Left renal cortex interstitium (tissue), 4 donors: ENCODE measurements at regions not wholly inside any gene's neighbourhood (a gene's known extent, or its start where the extent isn't known, plus 50 kb on each side); places are given as distances from the start of the nearest gene placed in this dataset.

Experiments
- DNase-seq, 4 donors: peaks; one replicate each; pipeline ENCODE4 v3.0.0-alpha.2; 2013; ENCODE audit warnings: low read depth in 4 of 4, low spot score in 2 of 4, missing footprints in 1 of 4

DNA sequence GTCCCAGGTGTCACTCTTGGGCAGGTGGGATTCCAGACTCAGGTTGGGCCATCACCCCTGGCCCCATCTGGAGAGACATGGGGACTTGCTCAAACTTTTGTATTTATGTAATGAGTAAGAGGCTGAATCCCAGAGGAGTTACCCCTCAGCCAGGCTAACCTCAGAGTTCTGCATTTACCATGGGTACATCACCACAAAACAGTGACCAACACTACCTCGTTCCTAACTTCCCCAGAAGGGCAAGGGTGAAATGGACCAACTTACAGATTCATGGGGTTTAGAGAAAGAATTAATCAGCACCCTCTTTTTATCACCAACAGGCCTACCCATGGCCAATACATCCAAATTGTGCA lies 259.9 kb upstream of the MARCKS start:
- DNase-seq: no peak

DNA sequence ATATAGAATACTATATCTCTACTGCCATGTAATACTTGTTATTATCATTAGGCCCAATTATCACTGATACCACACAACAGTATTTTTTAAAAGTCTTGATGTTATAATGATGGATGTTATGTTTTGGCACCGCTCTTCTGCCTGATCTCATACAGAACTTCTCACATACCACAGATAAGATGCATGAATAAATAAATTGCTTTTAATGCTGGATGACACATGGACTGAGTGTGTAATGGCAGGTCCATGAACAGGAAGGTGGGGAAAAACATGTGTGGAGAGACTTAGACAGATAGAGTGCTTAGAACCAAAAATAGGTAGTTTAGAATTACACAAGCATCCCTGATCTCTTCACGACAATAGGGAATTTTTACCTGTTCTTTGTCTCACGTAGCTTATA lies 258.4 kb upstream of the MARCKS start:
- no peak for DNase-seq

DNA sequence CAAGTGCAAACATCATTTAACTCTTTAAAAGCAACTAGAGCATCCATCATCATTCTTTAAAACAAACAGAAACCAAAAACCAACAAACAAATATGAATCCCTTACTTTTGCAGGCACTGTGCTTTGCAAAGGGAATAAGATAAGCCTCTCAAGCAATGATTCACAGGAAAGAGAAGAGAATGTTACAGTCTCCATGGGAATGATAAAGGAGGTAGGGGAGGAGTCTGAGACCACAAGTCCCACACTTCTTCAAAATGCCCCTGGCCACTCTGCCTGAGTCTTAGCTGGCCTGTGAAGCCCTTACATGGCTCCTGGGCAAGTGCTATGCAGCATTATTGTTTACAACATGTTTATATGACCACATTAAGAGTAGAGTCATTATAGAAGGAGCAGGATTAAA lies 257.7 kb upstream of the MARCKS start:
- DNase-seq: no peak

DNA sequence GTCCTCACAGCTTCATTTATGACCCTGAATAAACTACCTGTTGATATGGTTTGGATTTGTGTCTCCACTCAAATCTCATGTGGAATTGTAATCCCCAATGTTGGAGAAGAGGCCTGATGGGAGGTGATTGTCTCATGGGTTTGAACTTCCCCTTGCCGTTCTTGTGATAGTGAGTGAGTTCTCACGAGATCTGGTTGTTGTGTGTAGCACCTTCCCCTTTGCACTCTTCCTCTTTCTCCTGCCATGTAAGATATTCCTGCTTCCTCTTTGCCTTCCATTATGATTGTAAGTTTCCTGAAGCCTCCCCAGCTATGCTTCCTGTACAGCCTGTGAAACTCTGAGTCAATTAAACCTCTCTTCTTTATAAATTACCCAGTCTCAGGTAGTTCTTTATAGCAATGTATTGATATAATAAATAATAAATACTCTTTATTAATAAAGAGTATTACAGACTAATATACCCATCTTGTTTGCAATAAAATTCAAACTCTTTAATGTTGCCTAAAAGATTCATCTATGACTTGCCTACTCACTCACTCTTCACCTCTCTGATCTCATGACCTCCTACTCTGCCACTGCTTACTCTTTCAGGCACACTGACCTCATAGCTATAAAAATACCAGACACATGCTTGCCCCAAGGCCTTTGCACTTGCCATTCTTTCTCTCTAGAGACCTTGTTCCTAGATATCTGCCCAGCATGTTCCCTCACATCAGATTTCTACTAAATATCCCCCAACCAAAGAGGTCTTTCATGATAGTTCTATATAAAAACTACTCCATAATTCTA lies 256.4 kb upstream of the MARCKS start:
- no peak for DNase-seq

DNA sequence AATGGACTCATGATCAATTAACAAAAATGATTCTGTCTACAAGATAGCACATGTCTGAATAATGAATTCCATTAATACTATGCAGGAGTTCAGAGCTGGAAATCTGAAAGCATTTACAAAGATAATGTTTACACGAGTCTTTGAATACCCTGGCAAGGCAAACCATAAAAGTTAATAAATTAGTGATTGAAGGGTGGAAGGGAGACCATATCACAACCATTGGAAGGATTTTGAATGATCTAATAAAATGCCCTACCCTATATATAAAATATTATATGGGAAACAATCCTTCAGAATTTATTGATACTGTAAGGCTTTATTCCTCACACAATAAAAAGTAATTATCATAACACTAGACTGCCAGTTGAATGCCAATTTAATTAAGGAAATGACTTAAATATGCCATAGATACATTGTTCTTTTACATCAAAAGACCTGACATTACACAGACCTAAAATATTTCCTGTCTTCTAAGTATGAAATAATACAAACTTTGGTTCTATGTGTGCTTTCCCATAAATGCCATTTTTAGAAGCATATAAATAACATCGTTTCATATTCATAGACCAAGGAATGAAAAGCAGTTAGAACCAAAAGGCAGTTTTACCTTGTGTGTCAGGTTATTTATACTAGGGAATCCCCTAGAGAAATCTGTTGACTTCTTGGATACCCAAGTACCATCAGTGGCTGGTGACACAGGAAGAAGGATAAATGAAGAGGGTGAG lies 249.2 kb upstream of the MARCKS start:
- DNase-seq: no peak

DNA sequence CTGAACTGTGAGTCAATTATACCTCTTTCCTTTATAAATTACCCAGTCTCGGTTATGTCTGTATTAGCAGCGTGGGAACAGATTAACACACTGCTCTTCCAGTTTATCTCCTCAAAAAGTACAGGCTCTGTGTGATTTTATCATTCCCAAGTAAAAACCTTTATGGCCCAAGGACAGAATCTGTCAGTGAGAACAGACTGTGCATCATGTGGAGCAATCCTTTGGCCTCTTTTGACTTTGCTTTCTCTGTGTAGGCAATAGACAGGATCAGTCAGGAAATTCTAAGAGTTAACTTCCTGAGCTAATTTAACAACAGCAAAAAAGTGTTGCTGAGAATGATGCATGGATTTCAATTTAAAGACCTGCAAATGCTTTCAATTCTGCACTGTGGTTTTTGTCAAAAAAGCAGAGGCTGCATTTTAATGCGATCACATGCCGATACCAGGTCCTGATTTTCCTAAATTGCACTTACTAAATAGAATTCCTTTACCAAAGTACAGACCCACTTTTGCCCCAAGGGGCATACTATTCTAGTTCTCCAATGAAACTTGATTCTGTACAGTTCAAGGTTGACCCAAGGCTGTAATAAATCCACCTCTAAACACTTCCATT lies 246.7 kb upstream of the MARCKS start:
- no peak for DNase-seq

DNA sequence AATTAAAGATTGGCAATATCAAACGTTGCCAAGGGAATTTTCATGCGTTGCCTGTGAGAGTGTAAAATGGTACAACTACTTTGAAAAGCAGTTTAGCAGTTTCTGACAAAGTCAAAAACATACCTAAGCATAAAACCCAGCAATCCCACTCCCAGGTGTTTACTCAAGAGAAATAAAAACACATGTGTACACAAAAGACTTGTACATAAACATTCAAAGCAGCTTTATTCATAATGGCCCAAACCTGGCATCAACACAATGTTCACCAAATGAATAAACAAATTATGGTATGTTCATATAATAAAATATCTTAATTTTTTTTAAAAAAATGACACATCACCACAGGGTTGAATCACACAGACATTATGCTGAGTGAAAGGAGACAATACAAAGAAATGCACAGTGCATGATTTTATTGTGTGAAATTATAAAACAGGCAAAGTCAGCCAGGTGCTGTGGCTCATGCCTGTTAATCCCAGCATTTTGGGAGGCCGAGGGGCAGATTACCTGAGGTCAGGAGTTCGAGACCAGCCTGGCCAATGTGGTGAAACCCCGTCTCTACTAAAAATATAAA lies 240.4 kb upstream of the MARCKS start:
- DNase-seq: no peak

DNA sequence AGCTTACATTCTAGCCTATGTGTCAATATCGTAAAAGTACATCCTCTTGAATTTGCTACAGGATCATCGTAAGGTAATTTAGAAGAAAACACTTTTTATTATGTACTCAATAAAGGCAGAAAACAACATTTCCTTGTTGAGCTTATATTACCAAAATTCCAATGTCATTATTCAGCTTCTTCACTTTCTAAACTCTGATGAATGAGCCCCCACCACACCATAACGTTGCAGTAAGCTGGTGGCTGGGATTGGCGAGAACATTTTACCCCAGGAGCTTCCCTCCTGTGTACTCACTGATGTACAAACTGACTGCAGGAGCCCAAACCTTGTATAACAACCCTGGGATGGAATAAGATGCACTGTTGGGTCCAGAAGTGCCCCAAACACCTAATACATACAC lies 238.1 kb upstream of the MARCKS start:
- DNase-seq: no peak

DNA sequence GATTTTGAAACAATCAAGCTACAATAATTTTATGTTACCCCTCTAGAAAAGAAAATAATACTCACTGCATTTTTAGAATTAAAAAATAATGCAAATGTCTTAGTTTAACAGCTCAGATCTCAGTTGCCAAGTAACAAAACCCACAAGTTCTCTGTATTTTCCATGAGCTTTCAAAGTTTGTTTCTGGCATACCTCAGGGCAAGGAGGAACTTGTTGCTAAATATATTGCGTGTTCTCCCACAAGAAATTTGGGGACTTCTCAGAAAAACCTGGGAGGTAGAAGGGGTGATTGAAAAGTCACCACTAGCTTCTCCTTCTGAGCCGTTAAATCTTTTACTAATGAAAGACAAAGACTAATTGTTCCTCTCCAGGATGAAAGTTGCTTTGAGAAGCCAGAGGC lies 236.8 kb upstream of the MARCKS start:
- DNase-seq: no peak

DNA sequence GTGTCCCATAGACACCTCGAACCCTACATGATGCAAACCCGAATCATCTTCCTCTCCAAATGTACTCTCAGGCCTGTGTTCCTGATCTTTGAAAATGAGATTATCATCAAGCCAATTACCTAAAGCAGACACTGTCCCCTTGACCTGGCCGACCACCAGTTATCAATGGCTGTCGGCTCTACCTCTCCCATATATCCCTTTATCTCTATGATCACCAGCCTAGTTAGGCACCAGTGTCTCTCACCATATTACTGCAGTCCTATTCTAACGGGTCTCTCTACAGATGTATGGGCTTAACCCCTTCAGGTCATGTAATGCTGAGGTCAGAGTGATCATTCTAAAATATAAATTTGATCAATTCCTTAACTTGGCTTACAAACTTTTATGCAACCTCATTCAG lies 234.9 kb upstream of the MARCKS start:
- DNase-seq: no peak

DNA sequence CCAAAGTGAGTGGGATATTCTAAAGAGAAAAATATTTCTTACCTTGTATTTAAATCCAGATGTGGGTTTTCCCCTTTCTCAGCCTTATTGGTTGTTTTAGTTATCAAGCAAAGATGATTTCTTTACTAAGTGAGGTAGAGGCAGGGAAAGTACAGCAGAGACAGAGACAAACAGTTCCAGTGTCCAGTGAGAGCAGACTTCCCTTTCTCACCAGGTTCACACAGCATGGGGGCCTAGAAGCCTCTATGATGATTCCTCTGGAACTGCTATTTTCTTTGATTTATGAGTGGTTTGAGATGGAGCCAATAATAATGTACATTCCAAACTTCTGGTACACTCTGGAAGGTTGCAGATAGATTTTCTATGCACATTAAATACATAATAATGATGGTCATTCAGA lies 234.0 kb upstream of the MARCKS start:
- DNase-seq: no peak

DNA sequence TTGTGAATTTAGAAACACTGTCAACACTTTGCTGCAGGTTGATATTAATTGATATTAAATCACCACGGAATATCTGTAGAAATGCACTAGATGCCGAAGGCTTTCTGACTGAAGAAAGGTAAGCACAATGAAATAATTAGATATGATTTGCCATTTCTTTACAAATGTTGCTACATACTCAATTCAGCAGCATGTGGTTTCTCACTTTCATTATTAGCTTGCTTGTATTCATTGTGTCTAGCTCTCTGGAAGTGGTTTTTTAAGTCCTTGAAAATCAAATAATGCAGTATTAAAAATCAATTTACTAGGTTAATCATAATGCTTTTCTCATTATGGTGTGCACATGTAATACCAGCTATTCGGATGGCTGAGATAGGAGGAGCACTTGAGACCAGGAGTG lies 231.3 kb upstream of the MARCKS start:
- no peak for DNase-seq

DNA sequence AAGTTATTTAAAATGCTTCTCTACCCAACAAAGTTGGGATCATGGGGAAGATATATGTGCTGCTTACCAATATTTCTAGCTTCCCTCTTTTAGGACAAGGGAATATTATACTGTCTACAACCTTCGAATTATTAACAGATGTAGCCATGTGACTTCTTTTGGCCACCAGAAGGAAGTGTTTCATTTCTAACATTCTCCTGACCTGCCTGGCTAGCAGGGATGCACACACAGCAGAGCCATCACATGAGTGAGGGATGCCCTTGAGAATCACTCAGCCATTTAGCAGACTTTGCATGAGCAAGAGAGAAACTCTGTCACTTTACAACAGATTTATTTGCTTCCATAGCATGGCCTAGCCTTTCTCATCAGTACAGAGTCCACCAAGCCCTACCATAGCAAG lies 230.7 kb upstream of the MARCKS start:
- DNase-seq: no peak

DNA sequence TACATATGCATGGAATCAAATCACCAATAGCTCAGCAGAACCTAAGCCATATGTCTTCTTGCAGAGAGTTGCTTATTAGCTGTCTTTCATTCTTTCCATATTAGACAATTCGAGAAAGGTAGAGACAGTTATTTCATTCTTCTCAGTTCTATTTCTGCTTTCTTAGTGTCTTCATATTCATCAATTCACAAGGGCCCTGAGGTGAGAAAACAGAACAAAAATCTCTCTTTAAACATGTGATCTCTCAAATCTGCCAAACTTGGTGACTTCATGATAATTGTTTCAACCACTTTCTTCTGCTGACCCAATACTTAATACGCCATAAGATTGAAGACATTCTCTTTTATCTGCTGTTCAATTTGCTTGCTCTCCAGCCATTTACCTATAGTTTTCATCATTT lies 229.7 kb upstream of the MARCKS start:
- no peak for DNase-seq

DNA sequence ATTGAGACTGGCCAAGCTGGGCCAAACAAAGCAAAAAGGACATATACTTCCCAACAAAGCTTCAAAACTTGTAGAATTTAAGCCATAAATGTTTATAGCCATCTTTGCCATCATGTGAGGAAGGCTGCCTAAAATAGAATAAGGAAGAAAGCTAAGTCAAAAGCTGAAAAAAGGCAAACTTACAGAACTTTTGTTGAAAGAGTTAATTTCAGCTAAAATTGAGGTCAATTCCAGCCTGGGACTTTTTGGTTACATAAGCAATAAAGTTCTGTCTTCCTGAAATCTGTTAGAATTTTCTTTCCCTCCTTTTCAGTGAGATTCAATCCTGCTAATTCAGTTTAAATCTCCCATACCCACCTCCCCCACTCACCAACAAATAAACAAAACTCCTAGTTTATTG lies 227.9 kb upstream of the MARCKS start:
- DNase-seq: no peak

DNA sequence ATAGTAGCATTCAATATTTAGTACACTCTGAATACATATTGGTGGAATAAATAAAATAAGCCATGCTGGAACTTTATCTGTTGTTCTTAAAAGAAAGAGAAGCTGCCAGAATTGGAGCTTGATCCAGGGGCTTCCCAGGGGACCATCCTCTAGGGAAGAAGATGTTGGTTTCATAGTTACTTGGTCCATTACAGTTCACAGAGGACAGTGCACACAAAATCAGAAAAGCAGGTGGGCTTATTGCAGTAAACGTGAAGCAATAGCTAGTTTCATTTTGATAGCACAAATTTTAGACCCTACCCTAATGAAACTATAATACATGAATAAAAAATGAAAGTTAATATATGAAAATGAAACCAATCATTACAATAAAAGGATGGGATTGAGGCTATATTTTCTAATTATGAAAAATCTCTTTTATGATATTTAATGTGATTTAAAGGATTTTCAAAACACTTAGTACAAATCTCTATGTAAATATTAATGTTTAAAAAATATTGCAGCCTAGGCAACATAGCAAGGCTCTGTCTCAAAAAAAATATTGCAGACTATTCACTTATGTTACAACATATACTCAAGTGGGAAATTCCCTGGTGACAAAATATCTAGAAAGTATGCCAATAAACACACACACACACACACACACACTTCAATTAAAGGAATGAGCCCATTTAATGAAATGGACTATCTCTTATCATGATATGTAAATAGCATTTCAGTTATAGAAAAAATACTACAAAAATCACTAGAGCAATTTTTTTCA lies 227.0 kb upstream of the MARCKS start:
- no peak for DNase-seq

DNA sequence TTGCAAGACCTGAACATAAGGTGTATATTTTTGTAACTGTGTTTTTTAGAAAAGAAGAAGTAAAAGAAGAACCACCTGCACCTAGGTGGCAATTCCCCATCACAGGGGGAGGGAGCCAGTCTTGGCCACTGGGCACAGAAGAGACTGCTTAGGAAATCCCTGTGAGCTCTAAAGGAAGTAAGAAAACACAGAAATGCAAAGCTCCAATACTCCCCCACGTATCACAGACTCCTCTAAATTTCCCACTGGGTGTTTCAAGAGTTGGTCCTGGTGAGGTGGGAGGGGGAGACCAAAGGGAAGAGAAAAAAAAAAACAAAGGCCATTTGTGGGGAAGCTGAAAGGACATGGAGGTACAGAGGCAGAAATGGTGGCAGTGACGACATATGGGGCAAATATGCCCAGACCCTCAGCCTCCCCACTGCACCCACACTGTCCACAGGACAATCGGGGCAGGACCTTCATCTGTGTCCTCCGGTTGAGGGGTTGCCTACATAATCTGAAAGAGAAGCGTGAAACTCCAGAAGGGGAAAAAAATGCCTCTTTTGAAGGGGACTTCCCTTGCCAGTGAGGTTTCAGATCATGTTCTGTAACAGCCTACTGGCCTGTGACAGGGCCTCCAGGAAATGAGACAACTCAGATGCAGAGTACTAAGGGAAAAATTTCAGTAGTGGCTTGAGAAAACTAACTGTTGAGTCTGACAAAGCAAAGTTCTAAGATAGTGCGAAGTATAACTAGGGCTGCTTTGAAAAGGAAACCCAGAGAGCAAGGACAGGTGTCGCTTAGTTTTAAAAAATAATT lies 226.2 kb upstream of the MARCKS start:
- DNase-seq: peak in 1 of 4 donors; percentile 48

DNA sequence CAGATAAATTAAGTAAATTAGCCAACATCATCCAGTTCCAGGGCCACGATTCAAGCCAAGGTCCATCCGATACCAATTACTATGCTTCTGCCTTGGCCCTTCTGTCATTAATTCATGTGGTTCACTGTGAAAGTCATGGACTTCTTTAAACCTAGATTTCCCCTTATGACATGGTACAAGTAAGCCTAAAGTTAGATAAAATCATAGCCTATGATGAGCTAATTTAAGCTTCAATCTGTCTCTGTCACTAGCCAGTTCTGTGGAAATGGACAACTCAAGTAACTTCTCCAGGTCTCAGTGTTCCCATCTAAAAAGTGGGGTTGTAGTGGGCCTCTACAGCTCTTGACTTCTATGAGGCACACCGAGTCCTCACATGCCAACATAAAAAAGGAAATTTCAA lies 225.5 kb upstream of the MARCKS start:
- no peak for DNase-seq

DNA sequence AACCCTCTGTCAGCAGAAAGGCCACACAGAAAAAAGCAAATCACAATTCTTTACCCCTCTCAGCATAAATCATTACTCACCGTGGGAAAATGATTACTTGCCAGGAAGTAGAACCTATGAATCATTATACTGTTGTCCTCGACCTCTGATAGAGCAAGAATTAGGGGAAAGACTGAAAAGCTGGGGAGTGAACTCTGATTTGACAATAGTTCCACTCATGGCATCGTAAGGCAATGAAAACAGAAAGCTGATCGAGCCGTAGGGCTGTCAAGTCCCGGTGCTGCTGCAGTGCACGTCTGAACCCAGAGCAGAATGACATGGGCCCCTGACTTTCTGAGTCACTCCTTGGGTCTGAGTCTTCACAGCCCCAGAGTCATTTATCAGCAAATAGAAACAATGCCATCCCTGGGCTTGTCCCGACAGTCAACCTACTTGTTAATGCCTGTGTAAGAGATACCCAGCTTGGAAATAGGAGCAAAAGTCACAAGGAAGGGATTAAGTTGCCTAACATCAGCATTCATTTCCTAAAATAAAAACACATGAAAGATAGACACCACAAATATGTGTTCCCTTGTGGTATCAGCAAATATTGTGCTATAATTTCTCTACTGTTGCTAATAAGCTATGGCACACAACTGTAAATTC lies 224.8 kb upstream of the MARCKS start:
- peak in 1 of 4 donors; percentile 25 for DNase-seq

DNA sequence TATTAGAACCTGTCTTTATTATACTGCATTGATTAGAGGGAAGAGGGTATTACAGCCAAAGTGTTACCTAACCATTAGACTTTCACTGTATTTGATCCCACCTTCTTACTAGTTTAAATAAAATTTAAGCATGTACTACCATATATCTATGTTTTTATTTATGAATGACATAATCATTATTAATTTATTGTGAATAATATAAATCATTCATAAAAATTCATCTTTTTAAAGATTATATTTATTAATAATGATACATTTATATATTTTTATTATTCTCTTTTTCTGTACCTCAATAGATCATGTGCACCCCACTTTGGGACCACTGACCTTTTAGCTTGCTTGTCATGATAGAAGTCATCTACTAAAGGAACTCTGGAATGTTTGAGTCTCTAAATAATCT lies 223.5 kb upstream of the MARCKS start:
- DNase-seq: no peak
